ENCODE measurements at regions not wholly inside any gene's neighbourhood (a gene's known extent, or its start where the extent isn't known, plus 50 kb on each side); places are given as distances from the start of the nearest gene placed in this dataset.

GRCh38 chr20:40444516-40444915 is 244.5 kb downstream of the MAFB start:
- no peak for TF ChIP-seq POLR2A (IDR thresholded peaks at IDR 0.05; ENCODE audit: low read depth, low read length)
- no peak for TF ChIP-seq TAF1 (IDR thresholded peaks at IDR 0.05; ENCODE audit: low read depth, low read length)
- no peak for TF ChIP-seq PAX5 (IDR thresholded peaks at IDR 0.05; ENCODE audit: insufficient read depth, low read length, severe bottlenecking)
- no peak for TF ChIP-seq POLR2AphosphoS5 (IDR thresholded peaks at IDR 0.05; ENCODE audit: low read depth, low read length)
- TF ChIP-seq POU2F2 (IDR thresholded peaks at IDR 0.05; ENCODE audit: low read depth, low read length), result no peak
- no peak for TF ChIP-seq SPI1 (IDR thresholded peaks at IDR 0.05; ENCODE audit: low read depth, low read length)

All from GM12891 (cell line).